ENCODE measurements at regions not wholly inside any gene's neighbourhood (a gene's known extent, or its start where the extent isn't known, plus 50 kb on each side); places are given as distances from the start of the nearest gene placed in this dataset.

DNA sequence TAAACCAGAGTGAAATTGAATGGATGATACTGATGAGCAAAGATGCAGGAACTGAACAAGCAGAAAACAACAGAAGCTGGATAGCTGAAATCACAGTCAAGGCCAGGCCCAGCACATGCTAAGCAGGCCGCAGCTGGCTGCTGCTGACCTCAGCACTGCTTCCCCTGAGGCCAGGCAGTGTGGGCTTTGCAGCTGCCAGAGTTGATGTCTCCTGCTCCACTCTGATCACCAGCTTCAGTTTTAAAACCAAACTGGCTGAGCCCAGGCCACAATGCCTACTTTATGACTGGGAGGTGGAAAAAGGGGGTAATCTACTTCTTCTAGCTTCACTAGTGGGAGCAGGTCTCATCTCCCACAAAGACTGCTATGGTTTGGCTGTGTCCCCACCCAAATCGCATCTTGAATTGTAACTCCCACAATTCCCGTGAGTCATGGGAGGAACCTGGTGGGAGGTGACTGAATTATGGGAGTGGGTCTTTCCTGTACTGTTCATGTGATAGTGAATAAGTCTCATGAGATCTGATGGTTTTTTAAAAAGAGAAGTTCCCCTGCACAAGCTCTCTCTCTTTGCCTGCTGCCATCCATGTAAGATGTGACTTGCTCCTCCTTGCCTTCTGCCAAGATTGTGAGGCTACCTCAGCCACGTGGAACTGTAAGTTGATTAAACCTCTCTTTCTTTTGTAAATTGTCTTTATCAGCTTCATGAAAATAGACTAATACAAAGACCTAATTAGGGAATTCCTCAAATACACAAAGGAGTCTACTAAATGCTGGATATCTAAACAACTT is 136.4 kb upstream of the ITGB1 start:
- H3K36me3 ChIP-seq (ENCODE audit: control insufficient read depth in 2 of 2, extremely low read depth in 1 of 2, insufficient read depth in 2 of 2, low read length in 2 of 2), result no peaks in the 10 kb centered on the region
- H3K4me2 ChIP-seq (ENCODE audit: insufficient read depth, low read length), result no peak overlapping the region
- POLR2A ChIA-PET, result no interaction called here
- H3K9ac ChIP-seq (replicated peaks; ENCODE audit: extremely low read depth, insufficient read depth, low read length), result no peak overlapping the region
- BruUV-seq (replicated peaks), result no TSS peak
- H3K79me2 ChIP-seq (ENCODE audit: control insufficient read depth, insufficient read depth, low read length), result no peaks in the 10 kb centered on the region
- H3K27ac ChIP-seq (ENCODE audit: insufficient read depth, low read depth, low read length), result no peak overlapping the region
- no peaks in the 10 kb centered on the region for H3K9me1 ChIP-seq (replicated peaks; ENCODE audit: control insufficient read depth, extremely low read depth, insufficient read depth, low read length)
- TF ChIP-seq FOS (IDR thresholded peaks at IDR 0.05; ENCODE audit: borderline replicate concordance, insufficient read depth, low read length) (no peak), GATA2 (IDR thresholded peaks at IDR 0.05; ENCODE audit: insufficient read depth, insufficient read length, low read depth, low read length) (no peak), POLR2A (IDR thresholded peaks at IDR 0.05; ENCODE audit: low read depth, low read length) (no peak), MYC (IDR thresholded peaks at IDR 0.05; ENCODE audit: low read depth, low read length) (no peak), POLR2AphosphoS5 (IDR thresholded peaks at IDR 0.05; ENCODE audit: insufficient read depth, low read depth, low read length) (no peak), EZH2 (IDR thresholded peaks at IDR 0.05; ENCODE audit: borderline replicate concordance, low read depth, low read length, severe bottlenecking) (no peak), JUN (IDR thresholded peaks at IDR 0.05; ENCODE audit: borderline replicate concordance, insufficient read depth, insufficient read length, low read depth) (no peak)
- TF ChIP-seq, protein P1, sequence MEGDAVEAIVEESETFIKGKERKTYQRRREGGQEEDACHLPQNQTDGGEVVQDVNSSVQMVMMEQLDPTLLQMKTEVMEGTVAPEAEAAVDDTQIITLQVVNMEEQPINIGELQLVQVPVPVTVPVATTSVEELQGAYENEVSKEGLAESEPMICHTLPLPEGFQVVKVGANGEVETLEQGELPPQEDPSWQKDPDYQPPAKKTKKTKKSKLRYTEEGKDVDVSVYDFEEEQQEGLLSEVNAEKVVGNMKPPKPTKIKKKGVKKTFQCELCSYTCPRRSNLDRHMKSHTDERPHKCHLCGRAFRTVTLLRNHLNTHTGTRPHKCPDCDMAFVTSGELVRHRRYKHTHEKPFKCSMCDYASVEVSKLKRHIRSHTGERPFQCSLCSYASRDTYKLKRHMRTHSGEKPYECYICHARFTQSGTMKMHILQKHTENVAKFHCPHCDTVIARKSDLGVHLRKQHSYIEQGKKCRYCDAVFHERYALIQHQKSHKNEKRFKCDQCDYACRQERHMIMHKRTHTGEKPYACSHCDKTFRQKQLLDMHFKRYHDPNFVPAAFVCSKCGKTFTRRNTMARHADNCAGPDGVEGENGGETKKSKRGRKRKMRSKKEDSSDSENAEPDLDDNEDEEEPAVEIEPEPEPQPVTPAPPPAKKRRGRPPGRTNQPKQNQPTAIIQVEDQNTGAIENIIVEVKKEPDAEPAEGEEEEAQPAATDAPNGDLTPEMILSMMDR (IDR thresholded peaks at IDR 0.05; ENCODE audit: extremely low read depth in 1 of 2, insufficient read depth in 1 of 2, low read depth in 1 of 2, low read length in 2 of 2), result no peak
- no peaks in the 10 kb centered on the region for H3K27me3 ChIP-seq (ENCODE audit: control insufficient read depth in 2 of 2, insufficient read depth in 2 of 2, low read length in 2 of 2)
- no peaks in the 10 kb centered on the region for H4K20me1 ChIP-seq (replicated peaks; ENCODE audit: control insufficient read depth, extremely low read depth, insufficient read depth, low read length)
- FAIRE-seq (peak; percentile 57), DNase-seq (ENCODE audit: low read depth, low spot score) (no peak)
- dilution Hi-C loops (cut with MboI; ENCODE audit: extremely low pct_ligation_motif_present, low sequenced_read_pairs) (no loop called here), intact Hi-C loops (cut with micrococcal nuclease) (no loop called here)
- no peak overlapping the region for H2AFZ ChIP-seq (ENCODE audit: low read depth, low read length)
- H3K4me3 ChIP-seq (replicated peaks in 1 of 3; ENCODE audit: insufficient read depth in 1 of 3, low read depth in 1 of 3, low read length in 3 of 3), result no peak overlapping the region
- H3K4me1 ChIP-seq (ENCODE audit: control insufficient read depth, extremely low read depth, insufficient read depth, low read length), result no peaks in the 10 kb centered on the region
- CTCF ChIA-PET, result interaction anchor here (0.9 to 1.4 kb wide), 2 partner anchors 8 to 21 kb away, joined by 3 read pairs; no protein-coding TSS in a partner anchor
- no peaks in the 10 kb centered on the region for H3K9me3 ChIP-seq (replicated peaks; ENCODE audit: control insufficient read depth, insufficient read depth, low read length)

All from endothelial cell of umbilical vein (primary cell).